ENCODE measurements at regions not wholly inside any gene's neighbourhood (a gene's known extent, or its start where the extent isn't known, plus 50 kb on each side); places are given as distances from the start of the nearest gene placed in this dataset.

DNA sequence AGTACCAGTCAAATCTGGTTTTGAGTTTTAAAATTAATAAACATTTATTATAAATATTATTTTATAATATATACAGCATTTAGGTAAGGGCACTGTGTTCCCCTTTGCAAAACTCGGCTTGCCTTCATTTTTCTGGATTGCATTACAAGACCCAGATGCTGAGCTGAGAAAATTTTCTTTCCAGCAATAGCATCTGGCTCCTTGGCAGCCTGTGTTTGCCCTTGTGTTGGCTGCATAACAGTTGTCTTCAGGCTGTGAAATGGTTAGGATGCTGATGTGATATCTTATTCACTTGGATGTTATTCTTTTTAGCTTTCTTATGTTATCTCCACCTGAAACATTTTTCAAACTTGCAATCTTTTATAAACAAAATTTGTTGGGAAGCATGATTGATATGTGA is 784.4 kb downstream of the DACH1 start:
- no peak for DNase-seq (ENCODE audit: low read depth)

- DNase-seq (ENCODE audit: low read depth), result no peak
Observed at GRCh38 chr13:71079638-71080037, 787.4 kb downstream of the DACH1 start.

GRCh38 chr13:71068041-71068440 is 799.0 kb downstream of the DACH1 start:
- no peak for DNase-seq (ENCODE audit: low read depth)

GRCh38 chr13:71067165-71067815 is 799.7 kb downstream of the DACH1 start:
- DNase-seq (ENCODE audit: low read depth), result no peak

GRCh38 chr13:71056581-71056980 is 810.4 kb downstream of the DACH1 start:
- DNase-seq (ENCODE audit: low read depth), result no peak

DNA sequence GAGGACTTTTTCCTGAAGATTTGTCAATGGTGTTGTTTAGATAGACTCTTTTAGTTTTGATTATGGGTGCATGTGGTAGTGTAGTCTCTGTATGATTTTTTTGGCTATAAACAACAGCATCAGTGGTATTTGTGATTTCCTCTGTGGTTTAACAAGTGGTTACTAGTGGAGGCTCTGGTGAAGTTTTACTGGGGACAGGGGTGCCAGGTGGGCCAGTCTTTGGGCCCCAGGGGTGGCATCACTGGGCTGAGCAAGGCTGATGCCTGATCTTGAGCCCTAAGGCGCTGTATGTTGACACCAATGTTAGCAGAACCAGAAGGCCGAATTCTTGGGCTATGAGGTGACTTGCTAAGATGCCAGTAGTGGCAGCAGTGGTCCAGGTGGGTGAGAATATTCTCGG is 811.4 kb downstream of the DACH1 start:
- DNase-seq (ENCODE audit: low read depth), result no peak

- no peak for DNase-seq (ENCODE audit: low read depth)
Observed at GRCh38 chr13:71055047-71055446, 812.0 kb downstream of the DACH1 start.

GRCh38 chr13:71054358-71054757 is 812.6 kb downstream of the DACH1 start:
- DNase-seq (ENCODE audit: low read depth), result no peak

DNA sequence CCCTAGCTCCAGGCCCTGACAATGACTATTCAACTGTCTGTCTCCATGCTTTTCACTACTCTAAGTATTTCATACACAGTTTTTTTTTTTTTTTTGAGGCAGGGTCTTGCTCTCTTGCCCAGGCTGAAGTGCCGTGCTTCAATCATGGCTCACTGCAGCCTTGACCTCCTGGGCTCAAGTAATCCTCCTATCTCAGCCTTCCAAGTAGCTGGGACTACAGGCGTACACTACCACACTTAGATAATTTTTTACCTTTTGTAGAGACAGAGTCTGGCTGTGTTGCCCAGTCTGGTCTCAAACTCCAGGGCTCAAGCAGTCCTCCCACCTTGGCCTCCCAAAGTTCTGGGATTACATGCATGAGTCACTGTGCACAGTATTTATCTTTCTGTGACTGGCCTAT is 815.4 kb downstream of the DACH1 start:
- DNase-seq (ENCODE audit: low read depth), result no peak

DNA sequence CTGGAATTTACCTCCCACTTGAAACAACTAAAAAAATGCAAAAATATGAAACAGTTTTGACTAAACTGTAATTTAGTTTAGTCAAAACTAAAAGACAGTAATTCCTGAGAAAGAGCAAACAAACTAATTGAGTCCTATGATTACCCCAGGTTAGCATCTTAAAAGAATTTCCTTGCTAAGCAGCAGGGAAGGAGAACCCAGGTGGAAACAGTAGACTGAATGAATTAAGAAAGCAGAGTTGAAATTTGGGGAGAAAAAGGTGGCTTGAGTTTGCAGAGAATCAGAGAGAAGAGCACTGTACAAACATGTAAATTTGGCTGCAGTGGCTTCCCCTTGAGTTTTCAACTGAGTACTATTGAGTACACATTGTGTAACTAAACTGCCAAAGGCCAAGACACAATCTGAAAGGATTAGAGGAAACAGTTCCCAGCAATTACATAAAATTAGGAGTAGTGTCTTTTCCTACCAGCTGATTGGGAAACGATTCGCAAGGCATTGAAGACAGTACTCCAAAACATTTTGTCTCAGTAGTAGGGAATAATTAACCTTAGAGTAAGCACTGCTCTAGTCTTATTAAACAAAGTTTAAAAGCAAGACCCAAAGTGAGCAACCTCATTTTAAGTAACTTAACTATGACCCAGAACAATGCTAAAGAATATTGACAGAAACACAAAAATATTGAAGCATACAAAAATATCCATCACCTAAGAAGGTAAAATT is 820.5 kb downstream of the DACH1 start:
- DNase-seq (ENCODE audit: low read depth), result no peak

GRCh38 chr13:71045101-71045500 is 821.9 kb downstream of the DACH1 start:
- no peak for DNase-seq (ENCODE audit: low read depth)

GRCh38 chr13:71039440-71039839 is 827.6 kb downstream of the DACH1 start:
- DNase-seq (ENCODE audit: low read depth), result no peak

GRCh38 chr13:71034018-71034417 is 833.0 kb downstream of the DACH1 start:
- no peak for DNase-seq (ENCODE audit: low read depth)

DNA sequence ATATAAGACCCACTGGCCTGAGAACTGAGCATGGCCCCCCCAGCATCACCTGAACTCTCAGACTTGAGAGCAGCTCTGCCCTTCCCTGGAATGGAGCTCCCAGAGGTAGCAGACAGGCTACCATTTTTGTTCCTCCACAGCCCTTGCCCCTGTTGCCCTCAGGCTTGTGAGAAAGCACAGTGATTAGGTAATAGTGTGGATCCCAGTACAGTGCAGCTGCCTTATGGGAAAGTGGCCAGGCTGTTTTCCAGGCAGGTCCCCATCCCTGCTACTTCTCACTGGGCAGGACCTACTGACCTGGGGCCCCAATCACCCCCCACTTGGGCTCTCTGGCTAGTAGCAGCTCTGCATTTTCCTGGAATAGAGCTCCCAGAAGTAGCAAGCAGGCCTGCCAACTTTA is 834.0 kb downstream of the DACH1 start:
- DNase-seq (ENCODE audit: low read depth), result no peak

GRCh38 chr13:71030784-71031183 is 836.2 kb downstream of the DACH1 start:
- DNase-seq (ENCODE audit: low read depth), result no peak

DNA sequence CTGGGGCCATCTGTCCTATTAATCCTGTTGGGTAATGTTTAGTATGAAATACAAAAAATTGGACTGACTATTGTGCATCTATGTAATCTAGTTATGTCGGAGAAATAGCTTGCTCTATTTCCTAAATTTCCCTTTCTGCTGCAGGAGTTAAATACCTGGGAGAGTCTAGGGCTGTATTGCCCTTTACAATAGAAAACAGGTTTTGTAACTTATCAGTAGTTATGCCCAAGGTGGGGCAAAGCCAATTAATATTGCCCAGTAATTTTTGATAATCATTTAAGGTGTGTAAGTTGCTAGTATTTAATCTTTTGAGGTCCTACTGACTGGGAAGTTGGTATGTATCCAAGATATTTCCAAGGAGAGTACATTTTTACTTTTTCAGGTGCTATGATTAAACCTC is 838.1 kb downstream of the DACH1 start:
- no peak for DNase-seq (ENCODE audit: low read depth)

GRCh38 chr13:71021825-71022422 is 845.1 kb downstream of the DACH1 start:
- no peak for DNase-seq (ENCODE audit: low read depth)

- DNase-seq (ENCODE audit: low read depth), result no peak
Observed at GRCh38 chr13:71018995-71019394, 848.0 kb downstream of the DACH1 start.

DNA sequence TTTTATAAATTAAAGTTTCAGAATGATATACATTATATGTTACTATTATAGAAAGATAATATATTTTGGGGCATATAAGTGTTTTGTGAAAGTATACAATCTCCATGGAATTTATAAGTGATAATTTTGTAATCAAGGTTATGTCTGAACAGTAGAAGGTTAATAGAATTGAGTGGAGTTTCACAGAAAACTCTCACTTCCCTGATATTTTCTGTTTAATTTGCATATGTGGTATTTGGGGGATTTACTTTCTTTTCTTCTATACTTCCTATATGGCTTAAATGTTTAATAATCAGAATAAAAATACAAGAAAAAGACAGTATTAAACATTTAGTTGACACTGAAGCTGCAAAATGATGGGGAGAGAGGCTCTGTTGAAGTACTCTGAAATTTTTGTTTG is 848.5 kb downstream of the DACH1 start:
- no peak for DNase-seq (ENCODE audit: low read depth)

DNA sequence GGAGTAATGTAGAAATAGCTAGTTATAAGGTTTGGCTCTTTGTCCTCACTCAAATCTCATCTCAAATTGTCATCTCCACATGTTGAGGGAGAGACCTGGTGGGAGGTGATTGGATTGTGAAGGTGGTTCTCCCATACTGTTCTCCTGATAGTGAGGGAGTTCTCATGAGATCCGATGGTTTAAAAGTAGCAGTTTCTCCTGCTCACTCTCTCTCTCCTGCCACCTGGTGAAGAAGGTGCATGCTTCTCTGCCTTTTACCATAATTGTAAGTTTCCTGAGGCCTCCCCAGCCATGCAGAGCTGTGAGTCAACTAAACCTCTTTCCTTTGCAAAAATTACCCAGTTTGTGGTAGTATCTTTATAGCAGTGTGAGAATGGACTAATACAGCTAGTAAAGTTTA is 849.4 kb downstream of the DACH1 start:
- no peak for DNase-seq (ENCODE audit: low read depth)

GRCh38 chr13:71015516-71015915 is 851.5 kb downstream of the DACH1 start:
- no peak for DNase-seq (ENCODE audit: low read depth)

DNA sequence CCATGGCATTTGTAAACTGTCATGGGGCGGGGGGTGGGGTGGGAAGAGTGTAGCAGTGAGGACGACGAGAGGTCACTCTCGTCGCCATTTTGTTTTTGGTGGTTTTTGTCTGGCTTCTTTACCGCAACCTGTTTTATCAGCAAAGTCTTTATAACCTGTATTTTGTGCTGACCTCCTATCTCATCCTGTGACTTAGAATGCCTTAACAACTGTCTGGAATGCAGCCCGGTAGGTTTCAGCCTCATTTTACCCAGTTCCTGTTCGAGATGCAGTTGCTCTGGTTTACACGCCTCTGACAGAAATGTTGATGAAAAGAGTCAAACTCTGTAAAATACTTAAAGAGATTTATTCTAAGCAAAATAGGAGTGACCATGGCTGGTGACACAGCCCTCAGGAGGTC is 852.0 kb downstream of the DACH1 start:
- DNase-seq (ENCODE audit: low read depth), result no peak

GRCh38 chr13:71005919-71006318 is 861.1 kb downstream of the DACH1 start:
- DNase-seq (ENCODE audit: low read depth), result no peak

DNA sequence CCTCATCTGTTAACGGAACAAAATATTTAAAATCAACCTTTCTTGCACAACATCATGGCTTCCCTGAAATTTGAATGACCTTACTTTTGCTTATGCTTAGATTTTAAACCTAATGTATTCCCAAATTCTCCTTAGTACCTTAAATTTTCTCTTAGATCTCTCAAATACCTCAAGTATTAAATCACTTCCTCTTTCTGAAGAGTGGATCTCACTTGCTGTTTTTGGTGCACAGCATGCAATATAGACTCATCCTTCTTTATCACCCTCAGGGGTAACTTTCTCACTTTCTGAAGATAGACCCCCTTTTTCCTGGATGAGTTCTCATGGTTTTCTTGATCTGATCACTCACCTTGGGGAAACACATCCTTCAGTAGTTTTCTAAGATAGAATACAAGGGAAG is 871.7 kb downstream of the DACH1 start:
- DNase-seq (ENCODE audit: low read depth), result no peak
